Activated CD4-positive, alpha-beta T cell treated with anti-CD3 and anti-CD28 coated beads, Interleukin-2, Interleukin-4, amounts not matched to agents 100 ng/mL and 50 ng/mL, durations not matched to agents 16 hours and 8 hours (primary cell): ENCODE measurements at regions not wholly inside any gene's neighbourhood (a gene's known extent, or its start where the extent isn't known, plus 50 kb on each side); places are given as distances from the start of the nearest gene placed in this dataset.

ENCODE experiments used
- DNase-seq: peaks from one replicate; pipeline ENCODE4 v3.0.0-alpha.2; 2020; ENCODE audit warnings: low spot score

- DNase-seq = no peak
Measured at GRCh38 chr18:28834889-28835288, 658.0 kb upstream of the CDH2 start.

DNA sequence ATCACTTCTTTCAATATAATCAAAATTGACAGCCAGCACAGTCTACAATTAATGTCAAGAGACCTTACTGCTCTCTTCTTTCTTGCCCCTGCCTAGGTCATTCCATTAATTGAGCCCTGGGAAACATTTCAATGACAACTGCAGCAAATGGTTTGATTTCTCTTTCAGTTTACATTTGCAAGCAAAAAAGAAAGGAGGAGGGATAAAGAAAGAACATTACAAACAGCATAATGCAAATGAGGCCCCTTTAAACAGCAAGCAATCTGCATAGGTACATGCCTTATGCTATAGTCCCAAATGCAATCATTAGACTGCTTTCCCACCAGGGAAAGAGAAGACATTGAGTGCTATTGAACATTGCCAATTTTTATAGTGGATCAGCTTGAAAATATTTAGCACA is 655.0 kb upstream of the CDH2 start:
- no peak for DNase-seq

DNA sequence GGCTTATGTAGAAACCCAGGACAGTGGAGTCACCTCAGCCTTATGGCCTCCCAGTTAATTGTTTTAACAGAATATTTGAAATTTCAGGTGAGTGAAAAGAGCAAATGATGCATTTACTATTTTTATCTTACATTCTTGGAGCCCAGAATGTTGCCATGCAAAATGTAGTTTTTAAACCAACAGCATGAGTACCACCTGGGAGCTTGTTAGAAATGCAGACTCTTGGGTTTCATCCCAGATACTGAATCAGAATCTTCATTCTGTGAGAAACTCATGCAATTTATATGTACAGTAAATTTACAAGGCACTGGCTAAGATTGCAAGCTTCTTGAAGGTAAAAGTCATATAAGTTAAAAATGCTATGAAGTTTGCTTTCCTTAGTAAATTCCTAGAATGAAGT is 654.5 kb upstream of the CDH2 start:
- DNase-seq = no peak

GRCh38 chr18:28826107-28826506 is 649.2 kb upstream of the CDH2 start:
- no peak for DNase-seq

GRCh38 chr18:28824183-28824574 is 647.2 kb upstream of the CDH2 start:
- DNase-seq = no peak

- DNase-seq = no peak
Measured at GRCh38 chr18:28823506-28824182, 646.7 kb upstream of the CDH2 start.

- DNase-seq = no peak
Measured at GRCh38 chr18:28820353-28820752, 643.4 kb upstream of the CDH2 start.

DNA sequence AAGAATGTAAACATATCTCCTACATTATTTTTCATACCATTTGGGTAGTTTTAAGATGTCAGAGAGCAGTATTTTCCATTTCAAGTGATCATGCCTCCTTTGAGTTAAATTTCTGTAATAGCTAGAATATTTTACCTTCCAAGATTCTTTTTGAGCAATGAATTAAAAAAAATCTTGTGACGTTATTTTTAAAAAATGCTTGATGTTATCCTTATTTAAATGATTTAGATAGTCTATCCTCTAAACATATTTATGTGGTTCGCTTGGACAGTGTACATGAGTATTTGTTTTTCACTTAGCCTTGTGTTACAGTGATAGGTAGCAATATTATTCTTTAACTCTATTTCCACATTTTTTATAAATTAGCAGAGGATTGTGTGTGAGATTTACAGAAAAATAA is 639.2 kb upstream of the CDH2 start:
- no peak for DNase-seq

- DNase-seq = no peak
Measured at GRCh38 chr18:28814365-28814764, 637.4 kb upstream of the CDH2 start.

DNA sequence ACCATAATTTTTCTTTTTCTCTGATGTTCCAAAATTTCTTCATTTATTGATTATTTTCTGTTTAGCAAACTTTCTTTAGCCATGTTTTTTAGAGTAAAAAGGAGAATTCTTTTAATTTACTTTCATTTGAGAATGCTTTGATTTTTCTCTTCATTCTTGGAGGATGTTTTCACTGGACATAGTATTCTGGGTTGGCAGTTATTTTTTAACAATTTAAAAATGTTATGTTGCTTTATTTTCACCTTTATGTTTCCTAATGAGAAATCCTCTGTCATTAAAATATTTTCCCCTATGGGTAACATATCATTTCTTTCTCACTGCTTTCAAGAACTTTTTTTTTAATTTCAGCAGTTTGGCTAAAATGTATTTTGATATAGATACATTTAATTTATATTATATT is 631.4 kb upstream of the CDH2 start:
- DNase-seq = no peak

GRCh38 chr18:28805491-28805890 is 628.6 kb upstream of the CDH2 start:
- DNase-seq = no peak

GRCh38 chr18:28804512-28805202 is 627.7 kb upstream of the CDH2 start:
- DNase-seq = no peak

GRCh38 chr18:28802546-28802945 is 625.6 kb upstream of the CDH2 start:
- DNase-seq = no peak

DNA sequence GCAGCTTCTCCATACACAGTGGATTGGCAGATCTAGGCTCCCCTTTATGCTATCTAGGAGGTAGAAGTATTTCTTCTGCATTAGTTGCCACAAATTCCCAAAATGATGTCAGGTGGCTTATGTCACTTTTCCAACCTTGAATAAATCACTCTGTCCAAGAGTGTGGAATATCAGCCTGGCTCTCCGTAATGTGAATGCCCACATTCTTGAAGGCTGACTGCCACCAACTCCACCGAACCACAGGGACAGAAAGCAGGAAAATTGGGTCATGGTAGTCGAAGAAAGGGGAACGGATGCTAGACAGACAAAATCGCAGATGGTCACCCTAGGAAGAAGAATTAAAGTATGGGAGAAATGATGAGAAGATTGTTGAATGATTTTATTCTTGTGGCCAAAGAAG is 624.9 kb upstream of the CDH2 start:
- DNase-seq = no peak

GRCh38 chr18:28794459-28795245 is 617.7 kb upstream of the CDH2 start:
- no peak for DNase-seq

- no peak for DNase-seq
Measured at GRCh38 chr18:28793901-28794300, 617.0 kb upstream of the CDH2 start.

GRCh38 chr18:28792404-28793086 is 615.6 kb upstream of the CDH2 start:
- DNase-seq = no peak

- no peak for DNase-seq
Measured at GRCh38 chr18:28791101-28791500, 614.2 kb upstream of the CDH2 start.

DNA sequence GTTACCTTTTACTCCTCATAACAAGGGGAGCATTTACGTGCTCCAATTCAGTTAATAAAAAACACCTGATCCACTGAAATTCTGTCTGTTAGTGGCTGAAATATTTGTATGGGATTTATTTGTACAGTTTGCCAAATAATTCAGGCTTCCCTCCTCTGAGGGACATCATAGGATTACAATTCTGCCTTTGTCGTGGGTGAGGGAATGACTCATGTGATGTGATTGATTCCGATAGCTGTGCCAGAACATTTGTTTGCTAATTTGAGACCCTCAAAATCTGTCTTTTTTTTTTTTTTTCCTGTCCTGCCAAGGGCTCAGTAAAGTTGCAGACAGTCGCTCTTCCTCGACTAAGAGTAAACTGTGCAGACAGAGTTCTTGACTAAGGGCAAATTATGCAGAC is 612.6 kb upstream of the CDH2 start:
- no peak for DNase-seq

GRCh38 chr18:28786926-28787325 is 610.0 kb upstream of the CDH2 start:
- no peak for DNase-seq

GRCh38 chr18:28781616-28782362 is 604.9 kb upstream of the CDH2 start:
- DNase-seq = no peak

DNA sequence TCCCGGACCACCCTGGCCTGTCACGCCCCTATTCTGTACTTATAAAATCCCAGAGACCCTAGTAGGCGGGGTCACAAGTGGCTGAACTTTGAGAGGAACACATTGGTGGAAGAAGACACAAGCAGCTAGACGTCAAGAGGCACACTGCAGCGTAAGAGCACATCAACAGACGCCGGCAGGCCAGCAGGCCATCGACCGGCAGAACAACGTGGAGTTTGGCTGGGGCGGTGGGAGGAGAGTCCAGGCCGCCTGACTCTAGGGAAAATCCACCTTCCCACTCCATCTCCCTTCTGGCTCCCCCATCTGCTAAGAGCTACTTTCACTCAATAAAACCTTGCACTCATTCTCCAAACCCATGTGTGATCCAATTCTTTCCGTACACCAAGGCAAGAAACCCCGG is 601.8 kb upstream of the CDH2 start:
- DNase-seq = no peak
